ENCODE measurements at regions not wholly inside any gene's neighbourhood (a gene's known extent, or its start where the extent isn't known, plus 50 kb on each side); places are given as distances from the start of the nearest gene placed in this dataset.

DNA sequence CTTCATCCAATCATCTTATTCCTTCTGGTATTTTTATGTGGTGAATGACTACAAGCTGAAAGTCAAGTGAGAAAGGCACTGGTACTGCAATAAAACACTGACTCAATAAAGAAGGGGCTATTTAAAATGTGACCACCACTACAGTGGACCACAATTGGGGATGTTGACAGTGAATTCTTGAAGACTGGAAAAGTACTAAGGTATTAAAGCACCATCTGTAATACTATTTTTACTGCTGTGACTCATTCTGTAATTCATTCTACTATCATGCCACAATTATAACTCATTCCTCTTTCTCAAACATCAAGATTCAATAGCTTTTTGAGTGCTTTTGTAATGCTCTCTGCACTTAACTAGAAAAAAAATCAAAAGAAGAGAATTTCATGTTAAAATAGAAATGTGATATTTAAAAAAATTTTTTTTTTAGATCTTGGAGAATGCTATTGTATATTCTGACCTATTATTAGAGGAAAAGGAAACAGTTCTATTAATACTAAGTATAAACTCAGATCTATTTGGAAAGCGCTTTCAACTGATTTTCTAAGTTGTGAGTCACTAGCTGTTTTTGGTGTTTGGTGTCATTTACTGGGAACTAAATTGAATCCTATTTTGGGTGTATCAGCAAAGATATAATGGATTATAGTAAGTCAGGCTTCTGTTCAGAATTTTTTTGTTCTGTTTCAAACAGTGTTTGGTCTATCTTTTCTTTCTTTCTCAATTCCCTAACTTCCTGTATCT, 104.7 kb upstream of the TMEM170B start:
- no peak overlapping the region for H3K4me2 ChIP-seq (ENCODE audit: low read length, poor library complexity, severe bottlenecking)
- no peak overlapping the region for H3K14ac ChIP-seq (ENCODE audit: low read length in 2 of 2)
- H2BK15ac ChIP-seq (ENCODE audit: low read depth, poor library complexity, severe bottlenecking) = no peak overlapping the region
- H2BK120ac ChIP-seq (ENCODE audit: low read depth, low read length) = no peak overlapping the region
- no peak overlapping the region for H3K4ac ChIP-seq (ENCODE audit: low read depth in 1 of 2, low read length in 2 of 2)
- H3K27ac ChIP-seq (ENCODE audit: low read length, poor library complexity, severe bottlenecking) = peak overlapping the region; percentile 75
- no peaks in the 10 kb centered on the region for H3K27me3 ChIP-seq (ENCODE audit: control insufficient read depth in 1 of 2, insufficient read depth in 1 of 2, low read length in 2 of 2)
- no peak overlapping the region for H2AK5ac ChIP-seq (ENCODE audit: low read length, severe bottlenecking)
- peak overlapping the region in 1 of 2 experiments; percentile 27 for H3K4me3 ChIP-seq (ENCODE audit: insufficient read depth in 1 of 2, low read depth in 1 of 2, low read length in 2 of 2)
- H4K91ac ChIP-seq (ENCODE audit: low read length) = no peak overlapping the region
- H2BK5ac ChIP-seq (ENCODE audit: low read depth, low read length, poor library complexity, severe bottlenecking) = no peak overlapping the region
- no peaks in the 10 kb centered on the region for H3K9me3 ChIP-seq (ENCODE audit: control insufficient read depth, low read length)
- DNase-seq = peak; percentile 80
- H3K36me3 ChIP-seq (ENCODE audit: control insufficient read depth in 1 of 2, insufficient read depth in 2 of 2, low read depth in 1 of 2, low read length in 2 of 2) = no peaks in the 10 kb centered on the region
- no peak overlapping the region for H4K8ac ChIP-seq (ENCODE audit: low read length)
- no peak overlapping the region for H2BK12ac ChIP-seq (ENCODE audit: low read length in 2 of 2)
- H3K18ac ChIP-seq (ENCODE audit: low read depth in 1 of 2, low read length in 2 of 2) = no peak overlapping the region
- no peaks in the 10 kb centered on the region for H3K79me1 ChIP-seq (replicated peaks; ENCODE audit: low read length, poor library complexity, severe bottlenecking)
- H3K23ac ChIP-seq (ENCODE audit: low read length in 2 of 2) = no peak overlapping the region
- 33% methylated on average over 1 of the region's 1 CpG for WGBS
- no peak overlapping the region for H2AFZ ChIP-seq (ENCODE audit: low read depth, low read length)
- peak overlapping the region; percentile 82 for H3K9ac ChIP-seq (ENCODE audit: low read length)
- peaks cover 11% of the 10 kb centered on the region for H3K4me1 ChIP-seq (ENCODE audit: control insufficient read depth, insufficient read depth, low read depth, low read length)

- H3K36me3 ChIP-seq (ENCODE audit: control insufficient read depth in 1 of 2, insufficient read depth in 2 of 2, low read depth in 1 of 2, low read length in 2 of 2) = peaks cover 0 to 4% of the 10 kb centered on the region in 2 experiments
- H2AK5ac ChIP-seq (ENCODE audit: low read length, severe bottlenecking) = peak overlapping the region; percentile 94
- no peaks in the 10 kb centered on the region for H3K9me3 ChIP-seq (ENCODE audit: control insufficient read depth, low read length)
- DNase-seq = no peak
- peak overlapping the region; percentile 82 for H3K9ac ChIP-seq (ENCODE audit: low read length)
- H2BK15ac ChIP-seq (ENCODE audit: low read depth, poor library complexity, severe bottlenecking) = no peak overlapping the region
- peak overlapping the region in 1 of 2 experiments; percentile 56 for H3K14ac ChIP-seq (ENCODE audit: low read length in 2 of 2)
- H2BK5ac ChIP-seq (ENCODE audit: low read depth, low read length, poor library complexity, severe bottlenecking) = no peak overlapping the region
- 96% methylated on average over 6 of the region's 6 CpGs for WGBS
- no peak overlapping the region for H3K4me2 ChIP-seq (ENCODE audit: low read length, poor library complexity, severe bottlenecking)
- peaks cover 16% of the 10 kb centered on the region for H3K4me1 ChIP-seq (ENCODE audit: control insufficient read depth, insufficient read depth, low read depth, low read length)
- H3K18ac ChIP-seq (ENCODE audit: low read depth in 1 of 2, low read length in 2 of 2) = peak overlapping the region; percentile 70 to 79
- no peak overlapping the region for H3K4ac ChIP-seq (ENCODE audit: low read depth in 1 of 2, low read length in 2 of 2)
- peak overlapping the region; percentile 27 for H3K27ac ChIP-seq (ENCODE audit: low read length, poor library complexity, severe bottlenecking)
- H2BK12ac ChIP-seq (ENCODE audit: low read length in 2 of 2) = peak overlapping the region in 1 of 2 experiments; percentile 99
- H4K8ac ChIP-seq (ENCODE audit: low read length) = no peak overlapping the region
- H4K91ac ChIP-seq (ENCODE audit: low read length) = no peak overlapping the region
- H3K79me1 ChIP-seq (replicated peaks; ENCODE audit: low read length, poor library complexity, severe bottlenecking) = no peaks in the 10 kb centered on the region
- no peak overlapping the region for H2AFZ ChIP-seq (ENCODE audit: low read depth, low read length)
- no peaks in the 10 kb centered on the region for H3K27me3 ChIP-seq (ENCODE audit: control insufficient read depth in 1 of 2, insufficient read depth in 1 of 2, low read length in 2 of 2)
- H3K4me3 ChIP-seq (ENCODE audit: insufficient read depth in 1 of 2, low read depth in 1 of 2, low read length in 2 of 2) = no peak overlapping the region
- H2BK120ac ChIP-seq (ENCODE audit: low read depth, low read length) = no peak overlapping the region
- H3K23ac ChIP-seq (ENCODE audit: low read length in 2 of 2) = no peak overlapping the region
These were observed 105.5 kb upstream of the TMEM170B start for GRCh38 chr6:11432091-11432490.

- Histone ChIP-seq H2BK12ac (ENCODE audit: low read length in 2 of 2) (peak overlapping the region in 1 of 2 experiments; percentile 71), H3K23ac (ENCODE audit: low read length in 2 of 2) (no peak overlapping the region), H3K79me1 (replicated peaks; ENCODE audit: low read length, poor library complexity, severe bottlenecking) (no peaks in the 10 kb centered on the region), H3K4me1 (ENCODE audit: control insufficient read depth, insufficient read depth, low read depth, low read length) (peaks cover 20% of the 10 kb centered on the region), H3K9ac (ENCODE audit: low read length) (no peak overlapping the region), H2BK120ac (ENCODE audit: low read depth, low read length) (peak overlapping the region; percentile 11), H3K4me2 (ENCODE audit: low read length, poor library complexity, severe bottlenecking) (no peak overlapping the region), H3K27me3 (ENCODE audit: control insufficient read depth in 1 of 2, insufficient read depth in 1 of 2, low read length in 2 of 2) (no peaks in the 10 kb centered on the region), H4K8ac (ENCODE audit: low read length) (no peak overlapping the region), H2BK15ac (ENCODE audit: low read depth, poor library complexity, severe bottlenecking) (no peak overlapping the region), H2AFZ (ENCODE audit: low read depth, low read length) (no peak overlapping the region), H3K27ac (ENCODE audit: low read length, poor library complexity, severe bottlenecking) (peak overlapping the region; percentile 8), H3K4me3 (ENCODE audit: insufficient read depth in 1 of 2, low read depth in 1 of 2, low read length in 2 of 2) (no peak overlapping the region), H3K14ac (ENCODE audit: low read length in 2 of 2) (no peak overlapping the region), H3K18ac (ENCODE audit: low read depth in 1 of 2, low read length in 2 of 2) (peak overlapping the region in 1 of 2 experiments; percentile 43), H2AK5ac (ENCODE audit: low read length, severe bottlenecking) (peak overlapping the region; percentile 98), H4K91ac (ENCODE audit: low read length) (no peak overlapping the region), H3K4ac (ENCODE audit: low read depth in 1 of 2, low read length in 2 of 2) (peak overlapping the region in 1 of 2 experiments; percentile 24), H3K9me3 (ENCODE audit: control insufficient read depth, low read length) (no peaks in the 10 kb centered on the region), H2BK5ac (ENCODE audit: low read depth, low read length, poor library complexity, severe bottlenecking) (no peak overlapping the region), H3K36me3 (ENCODE audit: control insufficient read depth in 1 of 2, insufficient read depth in 2 of 2, low read depth in 1 of 2, low read length in 2 of 2) (peaks cover 0 to 6% of the 10 kb centered on the region in 2 experiments)
- WGBS = 89% methylated on average over 6 of the region's 6 CpGs
- DNase-seq = no peak
These were observed 106.1 kb upstream of the TMEM170B start for GRCh38 chr6:11431455-11431937.

DNA sequence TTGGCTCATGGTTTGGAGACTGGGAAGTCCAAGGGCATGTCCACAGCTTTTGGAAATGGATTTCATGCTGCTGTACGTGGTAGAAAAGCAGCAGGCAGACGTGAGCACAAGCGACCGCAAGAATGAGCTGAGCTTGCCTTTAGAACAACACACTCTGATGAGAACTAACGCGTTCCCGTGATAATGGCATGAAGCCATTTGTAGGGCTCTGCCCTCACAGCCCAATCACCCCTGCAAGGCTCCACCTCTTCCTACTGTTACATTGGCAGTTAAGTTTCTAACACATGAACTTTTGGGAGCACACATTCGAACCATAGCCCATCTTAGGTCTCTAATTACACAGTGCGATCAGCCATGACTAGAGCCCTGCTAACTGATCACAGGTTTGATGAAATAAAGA, 107.5 kb upstream of the TMEM170B start:
- Histone ChIP-seq H3K18ac (ENCODE audit: low read depth in 1 of 2, low read length in 2 of 2) (peak overlapping the region; percentile 79 to 86), H3K9me3 (ENCODE audit: control insufficient read depth, low read length) (no peaks in the 10 kb centered on the region), H3K27ac (ENCODE audit: low read length, poor library complexity, severe bottlenecking) (peak overlapping the region; percentile 95), H3K4me1 (ENCODE audit: control insufficient read depth, insufficient read depth, low read depth, low read length) (peaks cover 24% of the 10 kb centered on the region), H2AFZ (ENCODE audit: low read depth, low read length) (no peak overlapping the region), H2AK5ac (ENCODE audit: low read length, severe bottlenecking) (peak overlapping the region; percentile 40), H2BK120ac (ENCODE audit: low read depth, low read length) (no peak overlapping the region), H2BK12ac (ENCODE audit: low read length in 2 of 2) (peak overlapping the region; percentile 40 to 98), H3K23ac (ENCODE audit: low read length in 2 of 2) (no peak overlapping the region), H3K4me3 (ENCODE audit: insufficient read depth in 1 of 2, low read depth in 1 of 2, low read length in 2 of 2) (no peak overlapping the region), H2BK5ac (ENCODE audit: low read depth, low read length, poor library complexity, severe bottlenecking) (no peak overlapping the region), H3K79me1 (replicated peaks; ENCODE audit: low read length, poor library complexity, severe bottlenecking) (no peaks in the 10 kb centered on the region), H4K8ac (ENCODE audit: low read length) (peak overlapping the region; percentile 69), H3K36me3 (ENCODE audit: control insufficient read depth in 1 of 2, insufficient read depth in 2 of 2, low read depth in 1 of 2, low read length in 2 of 2) (peaks cover 0 to 6% of the 10 kb centered on the region in 2 experiments), H3K9ac (ENCODE audit: low read length) (no peak overlapping the region), H3K14ac (ENCODE audit: low read length in 2 of 2) (peak overlapping the region in 1 of 2 experiments; percentile 68), H4K91ac (ENCODE audit: low read length) (peak overlapping the region; percentile 81), H3K27me3 (ENCODE audit: control insufficient read depth in 1 of 2, insufficient read depth in 1 of 2, low read length in 2 of 2) (no peaks in the 10 kb centered on the region), H3K4ac (ENCODE audit: low read depth in 1 of 2, low read length in 2 of 2) (no peak overlapping the region), H3K4me2 (ENCODE audit: low read length, poor library complexity, severe bottlenecking) (no peak overlapping the region), H2BK15ac (ENCODE audit: low read depth, poor library complexity, severe bottlenecking) (no peak overlapping the region)
- DNase-seq = no peak
- WGBS = 95% methylated on average over 8 of the region's 9 CpGs
